PC-9 (cell line): ENCODE measurements at regions not wholly inside any gene's neighbourhood (a gene's known extent, or its start where the extent isn't known, plus 50 kb on each side); places are given as distances from the start of the nearest gene placed in this dataset.

Source experiments
- BruUV-seq: library from RNA; stranded (reverse); fragments of 400-500 nt; replicated peaks from 2 replicates; lab custom pipeline; 2021; lab: Mats Ljungman, UMichigan
- CTCF ChIA-PET: fragments of 300-600 bp; sonication (Branson Sonifier 250); formaldehyde crosslinking; loops from one replicate; lab custom pipeline; 2022; ENCODE audit warnings: antibody characterized with exemption; lab: Charles Lee
- POLR2A ChIA-PET: fragments of 300-600 bp; sonication (Branson Sonifier 250); formaldehyde crosslinking; loops from one replicate; lab custom pipeline; 2022; ENCODE audit warnings: antibody characterized with exemption; ENCODE audit not compliant: unreplicated experiment; lab: Charles Lee
- DNase-seq, 2 experiments: peaks; one replicate each; pipeline versions ENCODE4 v3.0.0 to v3.0.0-alpha.2; 2015 to 2022; ENCODE audit warnings: mixed read lengths in 1 of 2
- H2AFZ ChIP-seq: fragments of 200-600 bp; sonication (generic); 2 replicates; pipeline ENCODE4 v1.8.1; 2017; ENCODE audit warnings: antibody characterized with exemption
- H3F3A ChIP-seq: fragments of 200-600 bp; sonication (generic); 2 replicates; pipeline ENCODE4 v1.8.1; 2017; ENCODE audit warnings: antibody characterized with exemption, mild to moderate bottlenecking, low read depth; ENCODE audit not compliant: insufficient read depth
- H3K27ac ChIP-seq: fragments of 200-600 bp; sonication (generic); 2 replicates; pipeline ENCODE4 v1.6.1; 2016; ENCODE audit warnings: mixed run types
- H3K27me3 ChIP-seq: fragments of 200-600 bp; sonication (generic); 2 replicates; pipeline ENCODE4 v1.6.1; 2016; ENCODE audit warnings: low read depth, mixed run types; ENCODE audit not compliant: insufficient read depth
- H3K36me3 ChIP-seq: fragments of 200-600 bp; sonication (generic); 2 replicates; pipeline ENCODE4 v1.6.1; 2016; ENCODE audit warnings: low read depth, mixed run types
- H3K4me1 ChIP-seq: fragments of 200-600 bp; sonication (generic); replicated peaks from 2 replicates; pipeline ENCODE4 v1.6.1; 2016; ENCODE audit warnings: mixed run types; ENCODE audit not compliant: insufficient read depth
- H3K4me2 ChIP-seq: fragments of 200-600 bp; sonication (generic); 2 replicates; pipeline ENCODE4 v1.6.1; 2017; ENCODE audit warnings: mixed run types
- H3K4me3 ChIP-seq: fragments of 200-600 bp; sonication (generic); 2 replicates; pipeline ENCODE4 v1.6.1; 2016; ENCODE audit warnings: mixed run types
- H3K79me2 ChIP-seq: fragments of 200-600 bp; sonication (generic); 2 replicates; pipeline ENCODE4 v1.6.1; 2017; ENCODE audit warnings: low read depth, mixed run types
- H3K9me2 ChIP-seq: fragments of 200-600 bp; sonication (generic); 2 replicates; pipeline ENCODE4 v1.8.1; 2017; ENCODE audit warnings: mild to moderate bottlenecking; ENCODE audit not compliant: insufficient read depth
- H3K9me3 ChIP-seq: fragments of 200-600 bp; sonication (generic); 2 replicates; pipeline ENCODE4 v1.8.1; 2016; ENCODE audit warnings: low read depth; ENCODE audit not compliant: insufficient read depth
- H4K20me1 ChIP-seq: fragments of 200-600 bp; sonication (generic); 2 replicates; pipeline ENCODE4 v1.8.1; 2017; ENCODE audit not compliant: insufficient read depth
- EZH2 ChIP-seq: fragments of 200-600 bp; sonication (generic); IDR thresholded peaks from 2 replicates; pipeline ENCODE4 v1.8.0; 2017; ENCODE audit warnings: antibody characterized with exemption, low read depth
- intact Hi-C: fragments of 100-400 bp; cut with micrococcal nuclease; formaldehyde crosslinking; loops from one replicate; pipeline ENCODE4 v1.10.0; 2022; ENCODE audit not compliant: unreplicated experiment
- TF ChIP-seq, protein P1 (sequence below): fragments of 200-600 bp; sonication (generic); conservative IDR thresholded peaks from 2 replicates; pipeline ENCODE4 v1.6.1; 2017; ENCODE audit warnings: mixed run types, antibody characterized with exemption, mild to moderate bottlenecking, moderate library complexity

DNA sequence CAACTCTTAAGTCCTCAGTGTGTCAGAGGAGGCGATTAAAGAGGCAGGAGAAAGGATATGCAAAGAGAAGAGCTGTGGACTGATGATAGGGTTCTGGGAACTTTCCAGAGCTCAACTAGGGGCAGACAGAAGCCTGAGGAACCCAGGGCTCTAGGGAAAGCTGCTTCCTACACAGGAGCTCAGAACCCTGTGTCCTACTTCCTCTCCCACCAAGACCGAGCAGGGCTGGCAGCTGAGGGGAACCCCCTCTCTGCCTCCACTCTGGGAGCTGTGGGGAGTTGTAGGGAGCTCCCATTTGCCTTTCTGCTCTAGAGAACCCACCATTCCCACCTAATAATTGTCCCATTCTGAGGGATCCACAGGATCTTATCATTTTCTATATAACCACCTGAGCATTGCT lies 674.3 kb downstream of the ACTL7B start:
- CTCF ChIA-PET: no interaction called here
- POLR2A ChIA-PET: no interaction called here
- intact Hi-C loops: loop anchor here (10.0 kb wide), 4 partner anchors 127 to 697 kb away; partner anchors contain the start of gene KLF4
- no peaks in the 10 kb centered on the region for H3F3A ChIP-seq
- no TSS peak for BruUV-seq
- H3K27ac ChIP-seq: no peak overlapping the region
- H3K4me3 ChIP-seq: no peak overlapping the region
- TF ChIP-seq, protein P1, sequence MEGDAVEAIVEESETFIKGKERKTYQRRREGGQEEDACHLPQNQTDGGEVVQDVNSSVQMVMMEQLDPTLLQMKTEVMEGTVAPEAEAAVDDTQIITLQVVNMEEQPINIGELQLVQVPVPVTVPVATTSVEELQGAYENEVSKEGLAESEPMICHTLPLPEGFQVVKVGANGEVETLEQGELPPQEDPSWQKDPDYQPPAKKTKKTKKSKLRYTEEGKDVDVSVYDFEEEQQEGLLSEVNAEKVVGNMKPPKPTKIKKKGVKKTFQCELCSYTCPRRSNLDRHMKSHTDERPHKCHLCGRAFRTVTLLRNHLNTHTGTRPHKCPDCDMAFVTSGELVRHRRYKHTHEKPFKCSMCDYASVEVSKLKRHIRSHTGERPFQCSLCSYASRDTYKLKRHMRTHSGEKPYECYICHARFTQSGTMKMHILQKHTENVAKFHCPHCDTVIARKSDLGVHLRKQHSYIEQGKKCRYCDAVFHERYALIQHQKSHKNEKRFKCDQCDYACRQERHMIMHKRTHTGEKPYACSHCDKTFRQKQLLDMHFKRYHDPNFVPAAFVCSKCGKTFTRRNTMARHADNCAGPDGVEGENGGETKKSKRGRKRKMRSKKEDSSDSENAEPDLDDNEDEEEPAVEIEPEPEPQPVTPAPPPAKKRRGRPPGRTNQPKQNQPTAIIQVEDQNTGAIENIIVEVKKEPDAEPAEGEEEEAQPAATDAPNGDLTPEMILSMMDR: no peak
- no peak for TF ChIP-seq EZH2
- no peak for DNase-seq
- H3K4me1 ChIP-seq: no peaks in the 10 kb centered on the region
- H3K79me2 ChIP-seq: no peaks in the 10 kb centered on the region
- no peak overlapping the region for H2AFZ ChIP-seq
- no peak overlapping the region for H3K4me2 ChIP-seq
- H3K36me3 ChIP-seq: no peaks in the 10 kb centered on the region
- no peaks in the 10 kb centered on the region for H3K9me3 ChIP-seq
- H3K27me3 ChIP-seq: no peaks in the 10 kb centered on the region
- no peaks in the 10 kb centered on the region for H4K20me1 ChIP-seq
- H3K9me2 ChIP-seq: no peaks in the 10 kb centered on the region; the same call in 1 of the 2 replicates

DNA sequence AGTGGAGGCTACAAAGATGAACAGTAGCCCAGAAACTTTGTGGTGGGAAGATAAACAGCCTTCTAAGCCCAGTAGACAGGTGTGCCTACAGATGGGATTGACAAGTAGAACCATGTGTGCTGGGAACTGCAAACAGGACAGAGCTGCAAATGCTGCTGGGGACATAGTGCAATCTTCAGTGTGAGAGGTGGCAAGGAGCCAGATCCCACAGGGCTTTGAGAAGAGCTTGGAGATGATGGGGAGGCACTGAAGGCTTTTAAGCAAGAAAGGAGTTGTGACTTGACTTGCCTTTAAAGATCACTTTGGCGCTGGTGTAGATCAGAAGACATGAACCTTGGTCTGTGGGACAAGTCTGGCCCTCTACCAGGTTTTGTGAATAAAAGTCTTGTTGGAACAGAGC lies 675.2 kb downstream of the ACTL7B start:
- CTCF ChIA-PET: no interaction called here
- Histone ChIP-seq H3F3A (no peaks in the 10 kb centered on the region), H3K36me3 (no peaks in the 10 kb centered on the region), H2AFZ (no peak overlapping the region), H3K27ac (no peak overlapping the region), H3K9me3 (no peaks in the 10 kb centered on the region), H3K4me2 (no peak overlapping the region), H3K79me2 (no peaks in the 10 kb centered on the region), H3K9me2 (no peaks in the 10 kb centered on the region; the same call in 1 of the 2 replicates), H3K4me1 (no peaks in the 10 kb centered on the region), H4K20me1 (no peaks in the 10 kb centered on the region), H3K4me3 (no peak overlapping the region), H3K27me3 (no peaks in the 10 kb centered on the region)
- intact Hi-C loops: loop anchor here (10.0 kb wide), 4 partner anchors 126 to 696 kb away; partner anchors contain the start of gene KLF4
- TF ChIP-seq EZH2: no peak
- TF ChIP-seq, protein P1: no peak
- no peak for DNase-seq
- POLR2A ChIA-PET: no interaction called here
- no TSS peak for BruUV-seq

DNA sequence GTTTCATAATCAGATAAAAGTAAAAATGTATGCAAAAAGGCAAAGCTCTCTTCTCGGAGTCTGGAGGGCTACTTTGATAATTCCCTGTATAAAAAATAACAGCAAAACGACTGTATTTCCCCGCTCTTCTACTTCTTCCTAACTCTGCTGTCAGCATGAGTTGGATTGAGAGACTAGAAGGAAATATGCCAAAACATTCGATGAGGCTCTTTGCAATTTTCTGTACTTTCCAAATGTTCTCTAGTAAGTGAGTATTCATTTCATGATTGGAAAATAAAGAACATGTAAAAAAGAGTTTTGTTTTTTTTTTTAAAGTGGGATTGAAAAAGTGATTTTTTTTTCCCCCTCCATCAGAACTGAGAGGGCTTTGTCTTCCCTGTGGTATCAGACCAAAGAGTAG lies 677.5 kb downstream of the ACTL7B start:
- CTCF ChIA-PET: no interaction called here
- intact Hi-C loops: no loop called here
- no peaks in the 10 kb centered on the region for H3K79me2 ChIP-seq
- no peak for DNase-seq
- H4K20me1 ChIP-seq: no peaks in the 10 kb centered on the region
- no peaks in the 10 kb centered on the region for H3F3A ChIP-seq
- no peak overlapping the region for H3K4me3 ChIP-seq
- no peak overlapping the region for H2AFZ ChIP-seq
- no peaks in the 10 kb centered on the region; the same call in 1 of the 2 replicates for H3K9me2 ChIP-seq
- H3K4me2 ChIP-seq: no peak overlapping the region
- TF ChIP-seq EZH2: no peak
- TF ChIP-seq, protein P1: no peak
- no peaks in the 10 kb centered on the region for H3K9me3 ChIP-seq
- no peak overlapping the region for H3K27ac ChIP-seq
- BruUV-seq: no TSS peak
- H3K4me1 ChIP-seq: no peaks in the 10 kb centered on the region
- H3K27me3 ChIP-seq: no peaks in the 10 kb centered on the region
- POLR2A ChIA-PET: no interaction called here
- H3K36me3 ChIP-seq: no peaks in the 10 kb centered on the region
